Prostate gland (tissue), 2 donors: ENCODE measurements at regions not wholly inside any gene's neighbourhood (a gene's known extent, or its start where the extent isn't known, plus 50 kb on each side); places are given as distances from the start of the nearest gene placed in this dataset.

ENCODE experiments used
- POLR2A ChIP-seq: fragments of 450-650 bp; IDR thresholded peaks from one replicate; pipeline ENCODE4 v1.6.1; 2016; ENCODE audit warnings: antibody characterized with exemption, mild to moderate bottlenecking
- POLR2AphosphoS5 ChIP-seq: sonication (generic); formaldehyde crosslinking; IDR thresholded peaks from one replicate; pipeline ENCODE4 v1.6.1; 2017; ENCODE audit warnings: antibody characterized with exemption
- TF ChIP-seq, protein P1 (sequence below), 4 experiments: fragments of 200-600 bp in 2 of 4; fragments of 450-650 bp in 2 of 4; sonication (generic) in 2 of 4; IDR thresholded peaks; 1 replicate in 3 of 4; 2 replicates in 1 of 4; pipeline ENCODE4 v1.5.1; 2016 to 2019; ENCODE audit warnings: antibody characterized with exemption in 4 of 4, mild to moderate bottlenecking in 2 of 4, moderate library complexity in 2 of 4

DNA sequence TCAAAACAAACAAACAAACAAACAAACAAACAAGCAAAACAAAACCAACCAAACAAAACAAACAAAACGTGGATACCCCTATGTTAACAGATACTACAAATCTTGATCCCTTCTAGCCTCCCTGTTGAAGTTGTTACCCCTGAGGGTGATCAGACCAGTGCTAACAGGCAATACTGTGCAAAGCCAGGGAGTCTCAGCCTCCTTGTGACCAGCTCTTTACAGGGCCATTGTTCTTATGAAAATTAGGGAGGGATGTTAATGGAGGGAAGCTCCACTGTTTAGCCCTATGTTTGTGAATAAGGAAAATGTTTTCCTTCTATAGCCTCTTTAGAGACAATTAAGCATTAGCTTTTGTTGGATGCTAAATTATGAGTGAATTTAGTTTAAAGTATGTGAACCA is 1072.1 kb upstream of the WWC1 start:
- TF ChIP-seq, protein P1, sequence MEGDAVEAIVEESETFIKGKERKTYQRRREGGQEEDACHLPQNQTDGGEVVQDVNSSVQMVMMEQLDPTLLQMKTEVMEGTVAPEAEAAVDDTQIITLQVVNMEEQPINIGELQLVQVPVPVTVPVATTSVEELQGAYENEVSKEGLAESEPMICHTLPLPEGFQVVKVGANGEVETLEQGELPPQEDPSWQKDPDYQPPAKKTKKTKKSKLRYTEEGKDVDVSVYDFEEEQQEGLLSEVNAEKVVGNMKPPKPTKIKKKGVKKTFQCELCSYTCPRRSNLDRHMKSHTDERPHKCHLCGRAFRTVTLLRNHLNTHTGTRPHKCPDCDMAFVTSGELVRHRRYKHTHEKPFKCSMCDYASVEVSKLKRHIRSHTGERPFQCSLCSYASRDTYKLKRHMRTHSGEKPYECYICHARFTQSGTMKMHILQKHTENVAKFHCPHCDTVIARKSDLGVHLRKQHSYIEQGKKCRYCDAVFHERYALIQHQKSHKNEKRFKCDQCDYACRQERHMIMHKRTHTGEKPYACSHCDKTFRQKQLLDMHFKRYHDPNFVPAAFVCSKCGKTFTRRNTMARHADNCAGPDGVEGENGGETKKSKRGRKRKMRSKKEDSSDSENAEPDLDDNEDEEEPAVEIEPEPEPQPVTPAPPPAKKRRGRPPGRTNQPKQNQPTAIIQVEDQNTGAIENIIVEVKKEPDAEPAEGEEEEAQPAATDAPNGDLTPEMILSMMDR (IDR thresholded peaks at IDR 0.05), result no peak
- TF ChIP-seq POLR2A (no peak), POLR2AphosphoS5 (no peak)
